A673 (cell line): ENCODE measurements at regions not wholly inside any gene's neighbourhood (a gene's known extent, or its start where the extent isn't known, plus 50 kb on each side); places are given as distances from the start of the nearest gene placed in this dataset.

Experiments used
- BruUV-seq: library from RNA; stranded (reverse); fragments of 400-500 nt; replicated peaks from 2 replicates; lab custom pipeline; 2021; lab: Mats Ljungman, UMichigan
- CTCF ChIA-PET: fragments of 300-600 bp; sonication (Branson Sonifier 250); formaldehyde crosslinking; loops from one replicate; lab custom pipeline; 2022; ENCODE audit warnings: antibody characterized with exemption; lab: Charles Lee
- POLR2A ChIA-PET: fragments of 300-600 bp; sonication (Branson Sonifier 250); formaldehyde crosslinking; loops from one replicate; lab custom pipeline; 2022; ENCODE audit warnings: antibody characterized with exemption; ENCODE audit not compliant: low non-redundant PET; lab: Charles Lee
- DNase-seq: peaks from one replicate; pipeline ENCODE4 v3.0.0-alpha.2; 2015; ENCODE audit warnings: low spot score
- H3K27ac ChIP-seq: fragments of 200-600 bp; sonication (generic); 2 replicates; pipeline ENCODE4 v1.5.1; 2016; ENCODE audit warnings: mixed run types, low read depth, mild to moderate bottlenecking, mixed read lengths, antibody characterized with exemption, low read length; ENCODE audit not compliant: poor library complexity, severe bottlenecking
- H3K27me3 ChIP-seq: fragments of 200-600 bp; sonication (generic); replicated peaks from 2 replicates; pipeline ENCODE4 v1.6.1; 2017; ENCODE audit warnings: mixed run types, low read depth, mild to moderate bottlenecking, mixed read lengths, antibody characterized with exemption, low read length; ENCODE audit not compliant: insufficient read depth, poor library complexity
- H3K36me3 ChIP-seq: fragments of 200-600 bp; sonication (generic); 2 replicates; pipeline ENCODE4 v1.6.1; 2016; ENCODE audit warnings: mixed run types, mild to moderate bottlenecking, mixed read lengths, antibody characterized with exemption, low read length; ENCODE audit not compliant: insufficient read depth, poor library complexity, severe bottlenecking
- H3K4me1 ChIP-seq: fragments of 200-600 bp; sonication (generic); 2 replicates; pipeline ENCODE4 v1.6.1; 2017; ENCODE audit warnings: mixed run types, mild to moderate bottlenecking, mixed read lengths, antibody characterized with exemption, low read length; ENCODE audit not compliant: insufficient read depth, poor library complexity, severe bottlenecking
- H3K4me3 ChIP-seq: fragments of 200-600 bp; sonication (generic); 2 replicates; pipeline ENCODE4 v1.5.1; 2016; ENCODE audit warnings: low read depth, mixed run types, mild to moderate bottlenecking, mixed read lengths, low read length; ENCODE audit not compliant: poor library complexity, severe bottlenecking
- H3K9me3 ChIP-seq: fragments of 200-600 bp; sonication (generic); 2 replicates; pipeline ENCODE4 v1.6.1; 2016; ENCODE audit warnings: mixed run types, low read depth, mild to moderate bottlenecking, mixed read lengths, antibody characterized with exemption, low read length; ENCODE audit not compliant: poor library complexity, severe bottlenecking
- CTCF ChIP-seq: fragments of 300-800, 200-600 bp; sonication (generic); conservative IDR thresholded peaks from 2 replicates; pipeline ENCODE4 v1.5.1; 2017; ENCODE audit warnings: low read depth, mild to moderate bottlenecking, antibody characterized with exemption, low read length, moderate library complexity, mixed read lengths
- EZH2 ChIP-seq: fragments of 200-600 bp; sonication (generic); IDR thresholded peaks from 2 replicates; pipeline ENCODE4 v1.6.1; 2017; ENCODE audit warnings: borderline replicate concordance, low read depth, mild to moderate bottlenecking, mixed read lengths, antibody characterized with exemption, low read length; ENCODE audit not compliant: poor library complexity, severe bottlenecking
- intact Hi-C: fragments of 100-400 bp; cut with micrococcal nuclease; formaldehyde crosslinking; loops from one replicate; pipeline ENCODE4 v1.10.0; 2022; ENCODE audit not compliant: unreplicated experiment

- no peaks in the 10 kb centered on the region for H3K9me3 ChIP-seq
- CTCF ChIA-PET: no interaction called here
- H3K4me3 ChIP-seq: no peak overlapping the region
- H3K27me3 ChIP-seq: no peaks in the 10 kb centered on the region
- intact Hi-C loops: no loop called here
- POLR2A ChIA-PET: no interaction called here
- no peak overlapping the region for H3K27ac ChIP-seq
- H3K4me1 ChIP-seq: no peaks in the 10 kb centered on the region
- BruUV-seq: no TSS peak
- no peak for DNase-seq
- H3K36me3 ChIP-seq: no peaks in the 10 kb centered on the region
- TF ChIP-seq EZH2 (no peak), CTCF (no peak)
Observed at GRCh38 chr4:45745741-45746140, 378.1 kb downstream of the GABRG1 start.

- Histone ChIP-seq H3K36me3 (no peaks in the 10 kb centered on the region), H3K4me1 (no peaks in the 10 kb centered on the region), H3K27ac (no peak overlapping the region), H3K27me3 (no peaks in the 10 kb centered on the region), H3K9me3 (no peaks in the 10 kb centered on the region), H3K4me3 (no peak overlapping the region)
- TF ChIP-seq CTCF (no peak), EZH2 (no peak)
- no peak for DNase-seq
- BruUV-seq: no TSS peak
- ChIA-PET POLR2A (no interaction called here), CTCF (interaction anchor here (0.6 kb wide), 1 partner anchor 370 kb away, joined by 5 read pairs; no protein-coding TSS in a partner anchor)
- intact Hi-C loops: no loop called here
Observed at GRCh38 chr4:45741897-45742296, 382.0 kb downstream of the GABRG1 start.

GRCh38 chr4:45732161-45732560, 391.7 kb downstream of the GABRG1 start:
- Histone ChIP-seq H3K4me3 (no peak overlapping the region), H3K4me1 (no peaks in the 10 kb centered on the region), H3K9me3 (no peaks in the 10 kb centered on the region), H3K27me3 (no peaks in the 10 kb centered on the region), H3K36me3 (no peaks in the 10 kb centered on the region), H3K27ac (no peak overlapping the region)
- CTCF ChIA-PET: no interaction called here
- DNase-seq: no peak
- no TSS peak for BruUV-seq
- intact Hi-C loops: loop anchor here (10.0 kb wide), 1 partner anchor 277 kb away; no protein-coding TSS in a partner anchor
- POLR2A ChIA-PET: no interaction called here
- no peak for TF ChIP-seq EZH2
- no peak for TF ChIP-seq CTCF
